Left lobe of liver (tissue), 2 donors: ENCODE measurements at regions not wholly inside any gene's neighbourhood (a gene's known extent, or its start where the extent isn't known, plus 50 kb on each side); places are given as distances from the start of the nearest gene placed in this dataset.

Experiments
- ATAC-seq: fragments of 200-7000 bp; cut with Tn5 transposase; one replicate; pipeline ENCODE4 v1.9.1; 2020; ENCODE audit warnings: mild to moderate bottlenecking, moderate library complexity
- DNase-seq: peaks from one replicate; pipeline ENCODE4 v3.0.0-alpha.2; 2020; ENCODE audit warnings: low spot score
- donor health status: DM: no; HTN: no; CAD: no; lungs with moderate emphysema.
- donor health status: DM: no; HTN: yes; CAD: no.

GRCh38 chr3:127033171-127033570, 50.3 kb downstream of the PLXNA1 start:
- DNase-seq (no peak), ATAC-seq (no peak)

- no peak for DNase-seq
- ATAC-seq, result no peak
Measured at GRCh38 chr3:127033786-127034185, 50.9 kb downstream of the PLXNA1 start.

GRCh38 chr3:127034195-127034989, 51.5 kb downstream of the PLXNA1 start:
- DNase-seq (no peak), ATAC-seq (no peak)

- ATAC-seq (no peak), DNase-seq (no peak)
Measured at GRCh38 chr3:127034990-127035652, 52.2 kb downstream of the PLXNA1 start.

GRCh38 chr3:127035677-127036076, 52.8 kb downstream of the PLXNA1 start:
- ATAC-seq (peak; percentile 45), DNase-seq (no peak)

- ATAC-seq, result no peak
- DNase-seq, result no peak
Measured at GRCh38 chr3:127036209-127037020, 53.5 kb downstream of the PLXNA1 start.

GRCh38 chr3:127037021-127037400, 54.1 kb downstream of the PLXNA1 start:
- ATAC-seq (no peak), DNase-seq (no peak)

GRCh38 chr3:127037418-127037841, 54.5 kb downstream of the PLXNA1 start:
- ATAC-seq (no peak), DNase-seq (no peak)

- no peak for DNase-seq
- ATAC-seq, result no peak
Measured at GRCh38 chr3:127037971-127038446, 55.1 kb downstream of the PLXNA1 start.

GRCh38 chr3:127038466-127038865, 55.6 kb downstream of the PLXNA1 start:
- ATAC-seq, result no peak
- DNase-seq, result no peak

- ATAC-seq, result no peak
- no peak for DNase-seq
Measured at GRCh38 chr3:127038923-127039581, 56.1 kb downstream of the PLXNA1 start.

GRCh38 chr3:127039719-127040118, 56.8 kb downstream of the PLXNA1 start:
- DNase-seq (no peak), ATAC-seq (no peak)

- no peak for ATAC-seq
- DNase-seq, result no peak
Measured at GRCh38 chr3:127040216-127040615, 57.3 kb downstream of the PLXNA1 start.

GRCh38 chr3:127041264-127041820, 58.4 kb downstream of the PLXNA1 start:
- no peak for ATAC-seq

GRCh38 chr3:127041933-127042332, 59.0 kb downstream of the PLXNA1 start:
- DNase-seq, result no peak
- no peak for ATAC-seq

More at GRCh38 chr3:127041264-127041820, 58.4 kb downstream of the PLXNA1 start:
- DNase-seq, result no peak

GRCh38 chr3:127042634-127043033, 59.7 kb downstream of the PLXNA1 start:
- ATAC-seq (no peak), DNase-seq (no peak)

- ATAC-seq (peak; percentile 31), DNase-seq (no peak)
Measured at GRCh38 chr3:127043041-127043641, 60.2 kb downstream of the PLXNA1 start.

GRCh38 chr3:127043731-127044510, 61.0 kb downstream of the PLXNA1 start:
- ATAC-seq (no peak), DNase-seq (no peak)

- ATAC-seq (peak; percentile 31), DNase-seq (no peak)
Measured at GRCh38 chr3:127044996-127045395, 62.1 kb downstream of the PLXNA1 start.
